ENCODE measurements at regions not wholly inside any gene's neighbourhood (a gene's known extent, or its start where the extent isn't known, plus 50 kb on each side); places are given as distances from the start of the nearest gene placed in this dataset.

- TF ChIP-seq, protein P1, sequence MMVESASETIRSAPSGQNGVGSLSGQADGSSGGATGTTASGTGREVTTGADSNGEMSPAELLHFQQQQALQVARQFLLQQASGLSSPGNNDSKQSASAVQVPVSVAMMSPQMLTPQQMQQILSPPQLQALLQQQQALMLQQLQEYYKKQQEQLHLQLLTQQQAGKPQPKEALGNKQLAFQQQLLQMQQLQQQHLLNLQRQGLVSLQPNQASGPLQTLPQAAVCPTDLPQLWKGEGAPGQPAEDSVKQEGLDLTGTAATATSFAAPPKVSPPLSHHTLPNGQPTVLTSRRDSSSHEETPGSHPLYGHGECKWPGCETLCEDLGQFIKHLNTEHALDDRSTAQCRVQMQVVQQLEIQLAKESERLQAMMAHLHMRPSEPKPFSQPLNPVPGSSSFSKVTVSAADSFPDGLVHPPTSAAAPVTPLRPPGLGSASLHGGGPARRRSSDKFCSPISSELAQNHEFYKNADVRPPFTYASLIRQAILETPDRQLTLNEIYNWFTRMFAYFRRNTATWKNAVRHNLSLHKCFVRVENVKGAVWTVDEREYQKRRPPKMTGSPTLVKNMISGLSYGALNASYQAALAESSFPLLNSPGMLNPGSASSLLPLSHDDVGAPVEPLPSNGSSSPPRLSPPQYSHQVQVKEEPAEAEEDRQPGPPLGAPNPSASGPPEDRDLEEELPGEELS (CRISPR knock-in tag; IDR thresholded peaks at IDR 0.05) = no peak
- TF ChIP-seq HMGXB4 (CRISPR knock-in tag; IDR thresholded peaks at IDR 0.05) = no peak
- no peak for TF ChIP-seq TP53 (CRISPR knock-in tag; IDR thresholded peaks at IDR 0.05)
- TF ChIP-seq ZBTB21 (CRISPR knock-in tag; IDR thresholded peaks at IDR 0.05; ENCODE audit: borderline replicate concordance) = no peak
Observed at GRCh38 chr3:146881356-146881755, 276.2 kb upstream of the PLSCR5 start (continued).

DNA sequence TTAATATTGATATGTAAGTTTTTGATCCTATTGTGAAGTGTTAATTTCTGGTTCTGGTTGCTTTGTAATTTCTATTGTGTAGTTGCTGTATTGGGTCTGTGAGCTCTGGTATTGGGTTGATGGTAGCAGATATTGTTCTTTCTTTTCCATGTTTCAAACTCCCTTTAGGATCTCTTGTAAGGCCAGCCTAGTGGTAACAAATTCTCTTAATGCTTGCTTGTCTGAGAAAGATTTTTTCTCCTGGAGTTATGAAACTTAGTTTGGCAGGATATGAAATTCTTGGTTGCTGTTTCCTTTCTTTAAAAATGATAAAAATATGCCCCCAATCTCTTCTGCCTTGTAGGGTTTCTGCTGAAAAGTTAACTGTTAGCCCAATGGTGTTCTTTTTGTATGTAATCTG is 268.6 kb upstream of the PLSCR5 start:
- DNase-seq (ENCODE audit: low spot score) = no peak
- H3K27me3 Mint-ChIP-seq (ENCODE audit: low read depth) = no peaks in the 10 kb centered on the region
- H3K36me3 Mint-ChIP-seq = no peaks in the 10 kb centered on the region
- H3K9me3 Mint-ChIP-seq = peaks cover 23% of the 10 kb centered on the region
- no peak for ATAC-seq
- H3K27ac Mint-ChIP-seq = no peak overlapping the region
- no peak overlapping the region for H3K4me3 Mint-ChIP-seq
- TF ChIP-seq CREM (CRISPR knock-in tag; IDR thresholded peaks at IDR 0.05) = no peak
- ChIA-PET POLR2A (no interaction called here), CTCF (no interaction called here)
- H3K4me1 Mint-ChIP-seq = peaks cover 15% of the 10 kb centered on the region

DNA sequence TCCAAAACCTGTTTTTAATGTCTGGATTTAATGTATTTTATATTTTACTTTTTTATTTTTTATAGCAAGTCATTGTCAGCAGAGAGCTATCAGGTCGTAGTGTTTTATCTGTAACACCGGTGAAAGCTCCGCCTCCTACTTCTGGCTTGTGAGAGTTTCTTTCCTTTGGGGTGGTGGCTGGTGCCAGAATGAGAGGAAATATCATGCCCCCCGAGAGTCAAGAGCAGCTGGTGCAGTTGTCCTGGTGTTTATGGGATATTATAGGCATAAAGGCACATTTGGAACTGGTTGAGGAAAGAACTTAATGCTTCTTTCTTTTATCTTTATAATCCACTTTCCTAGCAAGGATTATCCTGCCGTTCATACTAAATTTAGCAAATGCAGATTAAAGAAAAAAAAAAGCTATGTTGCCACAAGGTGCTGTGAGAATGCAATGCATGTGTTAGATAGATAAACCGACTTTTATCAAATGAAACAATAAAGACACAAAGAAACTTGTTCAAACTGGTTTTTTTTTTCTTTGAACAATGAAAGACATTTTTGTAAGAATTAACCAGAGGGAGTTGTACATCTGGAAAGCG is 260.1 kb upstream of the PLSCR5 start:
- Mint-ChIP-seq H3K9me3 (no peaks in the 10 kb centered on the region), H3K27me3 (ENCODE audit: low read depth) (no peaks in the 10 kb centered on the region), H3K4me3 (no peak overlapping the region), H3K4me1 (peaks cover 14% of the 10 kb centered on the region), H3K36me3 (no peaks in the 10 kb centered on the region), H3K27ac (no peak overlapping the region)
- TF ChIP-seq, protein P2, sequence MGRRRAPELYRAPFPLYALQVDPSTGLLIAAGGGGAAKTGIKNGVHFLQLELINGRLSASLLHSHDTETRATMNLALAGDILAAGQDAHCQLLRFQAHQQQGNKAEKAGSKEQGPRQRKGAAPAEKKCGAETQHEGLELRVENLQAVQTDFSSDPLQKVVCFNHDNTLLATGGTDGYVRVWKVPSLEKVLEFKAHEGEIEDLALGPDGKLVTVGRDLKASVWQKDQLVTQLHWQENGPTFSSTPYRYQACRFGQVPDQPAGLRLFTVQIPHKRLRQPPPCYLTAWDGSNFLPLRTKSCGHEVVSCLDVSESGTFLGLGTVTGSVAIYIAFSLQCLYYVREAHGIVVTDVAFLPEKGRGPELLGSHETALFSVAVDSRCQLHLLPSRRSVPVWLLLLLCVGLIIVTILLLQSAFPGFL (CRISPR knock-in tag; IDR thresholded peaks at IDR 0.05; ENCODE audit: borderline replicate concordance) = no peak
- no peak for TF ChIP-seq ERG (CRISPR knock-in tag; IDR thresholded peaks at IDR 0.05)
- TF ChIP-seq, protein P3, sequence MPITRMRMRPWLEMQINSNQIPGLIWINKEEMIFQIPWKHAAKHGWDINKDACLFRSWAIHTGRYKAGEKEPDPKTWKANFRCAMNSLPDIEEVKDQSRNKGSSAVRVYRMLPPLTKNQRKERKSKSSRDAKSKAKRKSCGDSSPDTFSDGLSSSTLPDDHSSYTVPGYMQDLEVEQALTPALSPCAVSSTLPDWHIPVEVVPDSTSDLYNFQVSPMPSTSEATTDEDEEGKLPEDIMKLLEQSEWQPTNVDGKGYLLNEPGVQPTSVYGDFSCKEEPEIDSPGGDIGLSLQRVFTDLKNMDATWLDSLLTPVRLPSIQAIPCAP (CRISPR knock-in tag; IDR thresholded peaks at IDR 0.05) = no peak
- TF ChIP-seq ZNF138 (CRISPR knock-in tag; conservative IDR thresholded peaks at IDR 0.05) = no peak
- TF ChIP-seq ZNF532 (CRISPR knock-in tag; IDR thresholded peaks at IDR 0.05; ENCODE audit: borderline replicate concordance) = no peak
- TF ChIP-seq ZBTB43 (CRISPR knock-in tag; IDR thresholded peaks at IDR 0.05) = no peak
- TF ChIP-seq ESRRA (CRISPR knock-in tag; IDR thresholded peaks at IDR 0.05; ENCODE audit: borderline replicate concordance) = no peak
- no peak for TF ChIP-seq RELA (CRISPR knock-in tag; IDR thresholded peaks at IDR 0.05; ENCODE audit: borderline replicate concordance)
- TF ChIP-seq SMAD3 (CRISPR knock-in tag; IDR thresholded peaks at IDR 0.05; ENCODE audit: borderline replicate concordance) = no peak
- TF ChIP-seq ZNF232 (CRISPR knock-in tag; IDR thresholded peaks at IDR 0.05) = no peak
- CTCF ChIA-PET = no interaction called here
- ATAC-seq (no peak), DNase-seq (ENCODE audit: low spot score) (no peak)
- POLR2A ChIA-PET = interaction anchor here (0.6 kb wide), 1 partner anchor 828 kb away, joined by 3 read pairs; no protein-coding TSS in a partner anchor

All from WTC11 (cell line).